ENCODE measurements at regions not wholly inside any gene's neighbourhood (a gene's known extent, or its start where the extent isn't known, plus 50 kb on each side); places are given as distances from the start of the nearest gene placed in this dataset.

GRCh38 chr9:107630156-107630555, 140.6 kb upstream of the KLF4 start:
- TF ChIP-seq, protein P1, sequence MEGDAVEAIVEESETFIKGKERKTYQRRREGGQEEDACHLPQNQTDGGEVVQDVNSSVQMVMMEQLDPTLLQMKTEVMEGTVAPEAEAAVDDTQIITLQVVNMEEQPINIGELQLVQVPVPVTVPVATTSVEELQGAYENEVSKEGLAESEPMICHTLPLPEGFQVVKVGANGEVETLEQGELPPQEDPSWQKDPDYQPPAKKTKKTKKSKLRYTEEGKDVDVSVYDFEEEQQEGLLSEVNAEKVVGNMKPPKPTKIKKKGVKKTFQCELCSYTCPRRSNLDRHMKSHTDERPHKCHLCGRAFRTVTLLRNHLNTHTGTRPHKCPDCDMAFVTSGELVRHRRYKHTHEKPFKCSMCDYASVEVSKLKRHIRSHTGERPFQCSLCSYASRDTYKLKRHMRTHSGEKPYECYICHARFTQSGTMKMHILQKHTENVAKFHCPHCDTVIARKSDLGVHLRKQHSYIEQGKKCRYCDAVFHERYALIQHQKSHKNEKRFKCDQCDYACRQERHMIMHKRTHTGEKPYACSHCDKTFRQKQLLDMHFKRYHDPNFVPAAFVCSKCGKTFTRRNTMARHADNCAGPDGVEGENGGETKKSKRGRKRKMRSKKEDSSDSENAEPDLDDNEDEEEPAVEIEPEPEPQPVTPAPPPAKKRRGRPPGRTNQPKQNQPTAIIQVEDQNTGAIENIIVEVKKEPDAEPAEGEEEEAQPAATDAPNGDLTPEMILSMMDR (IDR thresholded peaks at IDR 0.05; ENCODE audit: low read depth, low read length), result no peak
- no peak for TF ChIP-seq MAX (IDR thresholded peaks at IDR 0.05; ENCODE audit: low read depth, low read length)
- no peak for TF ChIP-seq POLR2A (IDR thresholded peaks at IDR 0.05; ENCODE audit: extremely low read depth, insufficient read length)
